ENCODE measurements at regions not wholly inside any gene's neighbourhood (a gene's known extent, or its start where the extent isn't known, plus 50 kb on each side); places are given as distances from the start of the nearest gene placed in this dataset.

DNA sequence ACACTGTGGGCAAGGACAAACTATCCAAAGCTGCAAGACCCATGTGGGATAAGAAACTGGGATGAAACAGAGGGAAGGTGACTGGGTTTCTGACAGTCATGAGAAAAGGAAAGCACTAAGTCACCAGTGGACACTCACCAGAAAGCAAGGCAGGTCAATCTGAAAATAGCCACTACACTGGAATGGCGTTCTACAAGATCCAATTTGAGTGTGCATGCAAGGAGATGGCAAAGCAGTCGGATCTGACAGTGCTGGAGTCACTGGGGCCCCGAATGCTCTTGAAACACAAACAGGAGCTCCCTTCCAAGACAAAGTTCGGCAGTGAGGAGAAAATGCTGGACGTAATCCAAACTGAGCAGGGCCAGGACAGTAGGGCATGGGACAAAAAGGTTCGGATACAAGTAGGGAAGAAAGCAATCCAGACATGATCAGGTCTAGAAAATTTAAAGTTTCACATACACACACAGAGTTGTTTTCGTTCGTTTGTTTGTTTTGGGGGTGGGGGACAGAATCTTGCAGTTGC, 95.5 kb downstream of the EOMES start:
- TF ChIP-seq SPI1 (IDR thresholded peaks at IDR 0.05; ENCODE audit: borderline replicate concordance, low read depth) (no peak), POLR2AphosphoS5 (IDR thresholded peaks at IDR 0.05; ENCODE audit: low read depth) (no peak), GABPA (IDR thresholded peaks at IDR 0.05; ENCODE audit: low read depth) (no peak)
- TF ChIP-seq, protein P1, sequence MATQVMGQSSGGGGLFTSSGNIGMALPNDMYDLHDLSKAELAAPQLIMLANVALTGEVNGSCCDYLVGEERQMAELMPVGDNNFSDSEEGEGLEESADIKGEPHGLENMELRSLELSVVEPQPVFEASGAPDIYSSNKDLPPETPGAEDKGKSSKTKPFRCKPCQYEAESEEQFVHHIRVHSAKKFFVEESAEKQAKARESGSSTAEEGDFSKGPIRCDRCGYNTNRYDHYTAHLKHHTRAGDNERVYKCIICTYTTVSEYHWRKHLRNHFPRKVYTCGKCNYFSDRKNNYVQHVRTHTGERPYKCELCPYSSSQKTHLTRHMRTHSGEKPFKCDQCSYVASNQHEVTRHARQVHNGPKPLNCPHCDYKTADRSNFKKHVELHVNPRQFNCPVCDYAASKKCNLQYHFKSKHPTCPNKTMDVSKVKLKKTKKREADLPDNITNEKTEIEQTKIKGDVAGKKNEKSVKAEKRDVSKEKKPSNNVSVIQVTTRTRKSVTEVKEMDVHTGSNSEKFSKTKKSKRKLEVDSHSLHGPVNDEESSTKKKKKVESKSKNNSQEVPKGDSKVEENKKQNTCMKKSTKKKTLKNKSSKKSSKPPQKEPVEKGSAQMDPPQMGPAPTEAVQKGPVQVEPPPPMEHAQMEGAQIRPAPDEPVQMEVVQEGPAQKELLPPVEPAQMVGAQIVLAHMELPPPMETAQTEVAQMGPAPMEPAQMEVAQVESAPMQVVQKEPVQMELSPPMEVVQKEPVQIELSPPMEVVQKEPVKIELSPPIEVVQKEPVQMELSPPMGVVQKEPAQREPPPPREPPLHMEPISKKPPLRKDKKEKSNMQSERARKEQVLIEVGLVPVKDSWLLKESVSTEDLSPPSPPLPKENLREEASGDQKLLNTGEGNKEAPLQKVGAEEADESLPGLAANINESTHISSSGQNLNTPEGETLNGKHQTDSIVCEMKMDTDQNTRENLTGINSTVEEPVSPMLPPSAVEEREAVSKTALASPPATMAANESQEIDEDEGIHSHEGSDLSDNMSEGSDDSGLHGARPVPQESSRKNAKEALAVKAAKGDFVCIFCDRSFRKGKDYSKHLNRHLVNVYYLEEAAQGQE (IDR thresholded peaks at IDR 0.05; ENCODE audit: insufficient replicate concordance, low read depth): no peak
- TF ChIP-seq, protein P2, sequence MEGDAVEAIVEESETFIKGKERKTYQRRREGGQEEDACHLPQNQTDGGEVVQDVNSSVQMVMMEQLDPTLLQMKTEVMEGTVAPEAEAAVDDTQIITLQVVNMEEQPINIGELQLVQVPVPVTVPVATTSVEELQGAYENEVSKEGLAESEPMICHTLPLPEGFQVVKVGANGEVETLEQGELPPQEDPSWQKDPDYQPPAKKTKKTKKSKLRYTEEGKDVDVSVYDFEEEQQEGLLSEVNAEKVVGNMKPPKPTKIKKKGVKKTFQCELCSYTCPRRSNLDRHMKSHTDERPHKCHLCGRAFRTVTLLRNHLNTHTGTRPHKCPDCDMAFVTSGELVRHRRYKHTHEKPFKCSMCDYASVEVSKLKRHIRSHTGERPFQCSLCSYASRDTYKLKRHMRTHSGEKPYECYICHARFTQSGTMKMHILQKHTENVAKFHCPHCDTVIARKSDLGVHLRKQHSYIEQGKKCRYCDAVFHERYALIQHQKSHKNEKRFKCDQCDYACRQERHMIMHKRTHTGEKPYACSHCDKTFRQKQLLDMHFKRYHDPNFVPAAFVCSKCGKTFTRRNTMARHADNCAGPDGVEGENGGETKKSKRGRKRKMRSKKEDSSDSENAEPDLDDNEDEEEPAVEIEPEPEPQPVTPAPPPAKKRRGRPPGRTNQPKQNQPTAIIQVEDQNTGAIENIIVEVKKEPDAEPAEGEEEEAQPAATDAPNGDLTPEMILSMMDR (IDR thresholded peaks at IDR 0.05; ENCODE audit: insufficient read depth, low read length): no peak
- no peak for DNase-seq (ENCODE audit: low read depth in 1 of 2, low spot score in 1 of 2)
- no peaks in the 10 kb centered on the region for H3K27me3 ChIP-seq (ENCODE audit: insufficient read depth, poor library complexity, severe bottlenecking)
- no peak overlapping the region for H3K27ac ChIP-seq (replicated peaks)
- H3K4me3 ChIP-seq (replicated peaks; ENCODE audit: insufficient read depth, low read length): no peak overlapping the region

DNA sequence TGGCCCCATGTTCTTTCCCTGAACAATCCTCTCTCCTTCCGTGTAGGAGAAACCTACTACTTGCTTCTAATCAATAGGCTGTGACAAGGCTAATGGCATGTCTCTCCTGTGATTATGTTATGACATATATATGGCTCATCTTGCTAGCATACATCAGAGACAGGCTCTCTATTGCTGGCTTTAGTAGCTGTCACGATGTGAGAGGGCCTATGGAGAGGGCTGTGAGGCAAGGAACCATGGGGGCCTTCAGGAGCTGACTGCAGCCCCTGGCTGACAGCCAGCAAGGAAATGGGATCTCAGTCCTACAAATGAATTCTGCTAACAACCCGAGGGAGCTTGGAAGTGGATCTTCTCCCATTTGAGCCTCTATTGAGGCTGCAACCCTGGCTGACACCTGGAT, 96.3 kb downstream of the EOMES start:
- TF ChIP-seq SPI1 (IDR thresholded peaks at IDR 0.05; ENCODE audit: borderline replicate concordance, low read depth) (no peak), GABPA (IDR thresholded peaks at IDR 0.05; ENCODE audit: low read depth) (no peak), POLR2AphosphoS5 (IDR thresholded peaks at IDR 0.05; ENCODE audit: low read depth) (no peak)
- TF ChIP-seq, protein P2 (IDR thresholded peaks at IDR 0.05; ENCODE audit: insufficient read depth, low read length): no peak
- TF ChIP-seq, protein P1 (IDR thresholded peaks at IDR 0.05; ENCODE audit: insufficient replicate concordance, low read depth): no peak
- no peak overlapping the region for H3K27ac ChIP-seq (replicated peaks)
- DNase-seq (ENCODE audit: low read depth in 1 of 2, low spot score in 1 of 2): no peak
- H3K27me3 ChIP-seq (ENCODE audit: insufficient read depth, poor library complexity, severe bottlenecking): no peaks in the 10 kb centered on the region
- no peak overlapping the region for H3K4me3 ChIP-seq (replicated peaks; ENCODE audit: insufficient read depth, low read length)

DNA sequence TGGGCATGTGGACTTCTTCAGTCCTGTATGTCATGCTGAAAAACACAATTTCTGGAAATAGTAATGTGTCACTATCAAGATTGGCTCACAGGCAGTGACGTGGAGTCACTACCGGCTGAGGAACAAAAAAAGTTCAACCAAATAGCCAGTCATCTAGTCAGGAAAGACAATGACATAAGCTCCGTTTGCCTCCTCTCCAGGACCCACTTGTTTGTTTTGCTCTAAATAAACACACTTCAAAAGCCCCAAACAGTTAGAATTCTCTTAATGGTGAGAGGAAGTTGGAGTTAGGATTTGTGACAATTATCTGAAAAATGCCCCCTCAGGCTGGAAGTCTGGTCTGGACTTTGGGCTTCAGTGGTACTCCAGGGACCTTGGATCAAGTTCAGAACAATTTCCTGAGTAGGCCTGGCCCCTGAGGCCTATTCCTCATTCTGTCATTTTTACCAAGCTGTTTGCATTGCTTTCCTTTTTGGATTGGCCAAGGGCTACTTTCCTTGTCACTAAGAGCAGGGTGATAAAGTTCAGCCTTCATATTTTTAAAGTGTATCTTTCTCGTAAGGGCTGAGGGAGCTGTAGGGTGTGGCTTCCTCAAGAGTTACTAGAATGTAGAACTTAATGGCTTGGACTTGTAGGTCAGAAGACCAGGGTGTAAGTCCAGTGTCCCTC, 98.9 kb downstream of the EOMES start:
- Histone ChIP-seq H3K27ac (replicated peaks) (no peak overlapping the region), H3K27me3 (ENCODE audit: insufficient read depth, poor library complexity, severe bottlenecking) (no peaks in the 10 kb centered on the region), H3K4me3 (replicated peaks; ENCODE audit: insufficient read depth, low read length) (no peak overlapping the region)
- no peak for TF ChIP-seq POLR2AphosphoS5 (IDR thresholded peaks at IDR 0.05; ENCODE audit: low read depth)
- DNase-seq (ENCODE audit: low read depth in 1 of 2, low spot score in 1 of 2): no peak

DNA sequence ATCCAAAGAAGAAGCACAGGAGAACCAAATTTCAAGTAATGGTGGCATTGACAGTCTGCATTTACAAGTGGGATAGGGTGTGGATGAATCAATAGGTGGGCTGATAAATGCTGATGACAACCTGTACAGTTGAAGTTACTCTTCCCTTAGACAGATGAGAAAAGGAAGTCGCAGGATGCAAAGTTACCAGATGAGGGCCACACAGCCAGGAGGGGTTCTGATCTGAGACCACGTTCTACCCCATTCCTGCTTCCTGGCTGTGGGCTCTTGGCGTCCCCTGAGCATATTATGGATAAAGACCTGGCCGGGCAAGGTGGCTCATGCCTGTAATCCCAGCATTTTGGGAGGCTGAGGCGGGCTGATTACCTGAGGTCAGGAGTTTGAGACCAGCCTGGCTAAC, 104.6 kb downstream of the EOMES start:
- Histone ChIP-seq H3K27ac (replicated peaks) (no peak overlapping the region), H3K4me3 (replicated peaks; ENCODE audit: insufficient read depth, low read length) (no peak overlapping the region), H3K27me3 (ENCODE audit: insufficient read depth, poor library complexity, severe bottlenecking) (no peaks in the 10 kb centered on the region)
- no peak for DNase-seq (ENCODE audit: low read depth in 1 of 2, low spot score in 1 of 2)
- TF ChIP-seq SPI1 (IDR thresholded peaks at IDR 0.05; ENCODE audit: borderline replicate concordance, low read depth) (no peak), POLR2AphosphoS5 (IDR thresholded peaks at IDR 0.05; ENCODE audit: low read depth) (no peak)

DNA sequence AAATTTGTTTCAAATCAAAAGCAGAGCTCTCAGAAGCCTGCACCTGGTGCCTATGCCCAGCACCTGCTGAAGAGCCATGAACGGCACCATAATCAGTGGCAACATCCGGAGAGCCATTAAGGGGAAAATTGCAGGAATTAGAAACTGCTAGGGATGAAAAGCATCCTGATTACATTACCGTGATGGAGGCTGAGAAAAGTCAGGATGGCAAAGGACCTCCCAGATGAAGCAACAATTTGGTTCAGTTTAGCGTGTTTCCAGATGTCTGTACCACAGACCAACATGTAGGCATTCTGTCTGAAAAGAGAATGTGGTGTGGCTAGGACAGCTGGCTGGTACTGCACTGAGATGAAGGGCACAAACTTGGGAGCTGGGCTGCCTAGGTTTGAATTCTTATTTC, 106.1 kb downstream of the EOMES start:
- H3K4me3 ChIP-seq (replicated peaks; ENCODE audit: insufficient read depth, low read length): no peak overlapping the region
- TF ChIP-seq, protein P2 (IDR thresholded peaks at IDR 0.05; ENCODE audit: insufficient read depth, low read length): no peak
- TF ChIP-seq SPI1 (IDR thresholded peaks at IDR 0.05; ENCODE audit: borderline replicate concordance, low read depth) (no peak), POLR2AphosphoS5 (IDR thresholded peaks at IDR 0.05; ENCODE audit: low read depth) (no peak), GABPA (IDR thresholded peaks at IDR 0.05; ENCODE audit: low read depth) (no peak)
- TF ChIP-seq, protein P1 (IDR thresholded peaks at IDR 0.05; ENCODE audit: insufficient replicate concordance, low read depth): no peak
- no peaks in the 10 kb centered on the region for H3K27me3 ChIP-seq (ENCODE audit: insufficient read depth, poor library complexity, severe bottlenecking)
- no peak for DNase-seq (ENCODE audit: low read depth in 1 of 2, low spot score in 1 of 2)
- no peak overlapping the region for H3K27ac ChIP-seq (replicated peaks)
